HG03045 (cell line): ENCODE measurements at regions not wholly inside any gene's neighbourhood (a gene's known extent, or its start where the extent isn't known, plus 50 kb on each side); places are given as distances from the start of the nearest gene placed in this dataset.
A peak's percentile ranks its signal among the peaks of the same experiment; 100 is the strongest.
"Not testable (repeated sequence)": the region's sequence is repeated elsewhere in the genome, so short reads cannot be mapped to it uniquely, and the experiment has no call there.

Experiments used
- ATAC-seq: cut with Tn5 transposase; IDR thresholded peaks from one replicate; pipeline ENCODE4 v1.9.1; 2021; ENCODE audit warnings: mild to moderate bottlenecking, moderate library complexity; ENCODE audit not compliant: unreplicated experiment

DNA sequence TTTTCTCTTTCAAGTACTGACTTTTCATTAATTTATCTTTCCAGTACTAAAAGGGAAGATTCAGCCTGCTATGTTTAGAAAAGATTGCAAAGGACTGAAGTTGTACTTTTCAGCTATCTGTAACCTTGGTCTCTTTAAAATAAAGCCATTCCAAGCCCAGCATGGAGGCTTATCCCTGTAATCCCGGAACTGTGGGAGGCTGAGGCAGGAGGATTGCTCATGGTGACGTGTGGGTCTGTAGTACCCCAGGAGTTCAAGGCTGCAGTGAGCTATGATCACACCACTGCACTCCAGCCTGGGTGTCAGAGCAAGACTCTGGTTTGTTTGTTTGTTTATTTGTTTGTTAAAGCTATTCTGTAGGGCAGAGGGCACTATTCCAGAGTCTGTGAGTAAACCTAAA, 50.6 kb upstream of the TMEM170B start:
- ATAC-seq = no peak

DNA sequence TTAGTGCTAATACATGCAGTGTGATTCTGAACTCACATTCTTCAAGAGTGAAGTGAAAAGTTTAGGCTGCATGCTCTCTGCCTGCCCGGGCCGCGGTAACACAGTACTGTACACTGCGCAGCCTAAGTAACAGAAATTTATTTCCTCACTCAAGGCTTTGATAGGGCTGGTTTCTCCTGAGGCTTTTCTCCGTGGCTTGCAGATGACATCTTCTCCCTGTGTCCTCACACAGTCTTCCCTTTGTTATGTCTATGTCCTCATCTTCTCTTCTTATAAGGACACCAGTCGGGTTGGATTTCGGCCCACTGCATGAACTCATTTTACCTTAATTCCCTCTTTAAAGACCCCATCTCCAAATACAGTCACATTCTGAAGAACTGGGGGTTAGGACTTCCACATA, 51.1 kb upstream of the TMEM170B start:
- ATAC-seq = no peak

DNA sequence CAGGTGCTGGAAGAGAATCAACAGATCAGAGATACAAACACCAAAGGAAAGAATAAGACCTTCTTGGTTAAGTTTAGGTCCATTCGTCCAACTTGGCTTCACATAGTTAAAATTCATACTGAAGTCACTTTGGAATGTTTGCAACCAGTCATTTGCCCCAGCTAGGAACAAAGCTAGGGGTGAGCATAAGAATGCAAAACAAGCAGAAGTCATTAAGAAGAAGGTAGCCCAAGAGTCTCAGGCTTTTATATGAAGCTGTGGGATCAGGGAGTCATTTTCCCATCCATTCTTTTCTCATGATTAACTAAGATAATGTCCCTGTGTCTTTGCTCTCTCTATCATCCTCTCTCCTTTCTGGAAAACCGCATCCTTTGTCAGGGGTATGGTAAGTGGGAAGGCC, 51.5 kb upstream of the TMEM170B start:
- ATAC-seq = no peak

DNA sequence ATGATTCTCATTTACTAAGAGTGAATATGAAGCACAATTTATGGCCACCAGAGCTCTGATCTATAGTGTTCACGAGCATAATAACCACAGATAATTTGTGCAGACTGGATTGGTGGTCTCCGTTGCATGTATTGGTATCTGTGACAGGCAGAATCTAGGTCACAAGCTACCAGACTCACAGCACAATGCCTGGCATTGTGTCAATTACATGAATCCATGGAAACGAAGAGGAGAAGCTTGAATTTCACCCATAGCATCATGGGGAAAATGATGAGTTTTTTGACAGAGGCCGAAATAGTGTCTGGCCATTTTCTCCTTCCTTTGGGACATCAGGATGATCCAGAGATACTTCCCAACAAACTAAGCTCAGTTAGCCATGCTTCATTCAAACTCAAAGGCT, 52.3 kb upstream of the TMEM170B start:
- no peak for ATAC-seq

- ATAC-seq = no peak
These were observed 53.1 kb upstream of the TMEM170B start for GRCh38 chr6:11484441-11484840.

DNA sequence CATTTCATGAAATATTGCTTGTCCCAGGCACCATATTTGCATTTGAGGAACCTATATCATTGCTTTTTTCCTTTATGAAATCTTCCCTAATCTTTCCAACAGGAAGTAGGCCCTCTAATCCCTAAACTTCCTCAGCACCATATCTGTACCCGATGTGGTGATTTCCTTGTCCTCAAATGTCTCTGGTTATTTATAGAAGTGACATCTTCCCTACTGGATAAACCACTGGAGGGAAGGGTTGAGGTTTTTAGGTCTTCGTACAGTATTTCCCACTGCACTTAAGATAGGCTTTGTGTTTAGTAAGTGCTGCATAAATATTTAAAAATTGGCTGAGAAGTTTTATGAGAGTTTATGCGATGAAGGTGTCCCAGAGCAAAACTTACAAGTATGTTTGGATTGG, 54.9 kb upstream of the TMEM170B start:
- ATAC-seq = no peak

DNA sequence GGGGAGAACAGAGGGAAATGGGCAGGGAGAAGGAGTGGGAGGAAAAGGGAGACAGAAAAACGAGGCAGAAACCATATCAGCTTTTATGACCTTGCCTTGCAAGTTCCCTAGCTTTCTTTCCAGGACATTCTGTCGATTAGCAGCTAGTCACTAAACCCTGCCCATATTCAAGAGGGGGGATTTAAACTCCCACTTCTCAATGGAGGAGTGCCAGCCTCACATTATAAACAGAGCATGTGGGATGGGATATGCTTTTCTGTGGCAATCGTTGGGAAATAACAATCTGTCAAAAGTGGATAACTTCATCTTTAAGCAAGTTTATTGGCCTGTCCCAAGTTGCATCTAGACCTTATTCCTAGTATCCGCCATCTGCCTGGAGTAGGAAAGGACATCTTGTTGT, 57.0 kb upstream of the TMEM170B start:
- no peak for ATAC-seq

DNA sequence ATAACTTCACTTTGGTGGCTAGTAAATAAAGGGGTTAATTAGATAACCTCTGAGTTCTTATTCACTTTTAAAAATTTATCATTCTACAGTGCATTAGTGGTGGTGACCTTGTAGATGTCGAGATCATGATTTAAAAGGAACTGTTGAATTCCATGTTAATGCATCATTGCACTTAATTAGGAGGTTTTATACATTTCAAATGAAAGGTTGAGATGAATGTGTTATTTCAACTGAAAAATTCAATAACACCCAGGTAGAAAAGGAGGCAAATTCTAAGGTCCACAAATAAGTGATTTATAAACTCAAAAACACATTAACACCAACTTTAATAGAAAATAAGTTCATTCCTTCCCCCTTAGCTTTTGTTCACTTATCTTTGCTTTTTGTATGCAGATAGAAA, 58.3 kb upstream of the TMEM170B start:
- no peak for ATAC-seq

- no peak for ATAC-seq
These were observed 59.0 kb upstream of the TMEM170B start for GRCh38 chr6:11478586-11478985.

- ATAC-seq = no peak
These were observed 62.5 kb upstream of the TMEM170B start for GRCh38 chr6:11475016-11475415.

DNA sequence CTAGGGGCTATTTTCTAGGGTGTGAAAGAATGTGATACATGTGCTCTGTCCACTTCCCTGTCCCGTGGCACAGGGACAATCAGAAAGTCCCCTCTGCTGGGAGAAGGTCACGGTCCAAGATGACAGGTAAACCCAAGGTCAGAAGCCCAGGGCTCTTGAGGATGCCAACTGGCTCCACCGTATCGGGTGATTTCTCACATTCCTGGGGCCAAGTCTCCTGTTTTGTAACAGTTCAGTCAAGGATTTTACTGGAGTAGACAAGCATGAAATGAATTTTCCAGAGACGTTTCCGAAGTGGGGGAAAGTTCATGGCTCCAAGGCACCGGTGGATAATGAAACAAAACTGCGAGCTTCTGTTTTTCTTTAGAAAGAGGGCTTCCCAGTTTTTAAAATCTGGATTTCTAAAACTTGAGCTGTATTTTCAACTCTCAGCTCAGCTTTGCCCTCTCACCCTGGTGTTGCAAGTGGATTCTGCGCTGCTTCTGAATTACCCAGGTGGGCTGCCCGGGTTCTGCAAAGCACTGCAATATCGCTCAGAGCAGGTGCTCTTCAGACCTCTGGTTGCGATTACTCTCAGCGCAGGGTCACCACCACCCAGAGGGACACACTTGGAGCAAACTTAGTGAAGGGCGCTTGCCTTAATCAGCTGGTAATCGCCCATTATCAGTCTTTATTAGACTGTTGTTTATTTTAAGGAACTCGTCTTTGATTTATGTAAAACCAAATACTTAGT, 64.4 kb upstream of the TMEM170B start:
- no peak for ATAC-seq

DNA sequence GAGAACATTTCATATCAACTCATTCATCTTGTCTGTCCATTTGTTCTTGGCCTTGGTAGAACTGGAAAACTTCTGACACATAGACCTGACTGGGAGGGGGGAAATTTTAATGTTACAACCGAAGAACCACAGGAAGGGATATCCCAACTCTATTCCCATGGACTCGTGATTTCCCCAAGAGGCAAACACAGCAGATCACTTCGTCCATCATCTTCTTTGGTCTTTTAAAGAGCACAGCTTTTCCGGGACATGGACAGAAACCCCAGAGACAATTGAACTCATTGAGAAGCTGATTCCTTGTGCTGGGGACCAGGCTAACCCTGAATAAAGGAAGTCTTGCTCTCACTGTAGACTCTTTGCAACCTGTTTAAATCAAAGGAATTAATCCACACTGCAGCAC, 66.3 kb upstream of the TMEM170B start:
- ATAC-seq = no peak

- no peak for ATAC-seq
These were observed 67.9 kb upstream of the TMEM170B start for GRCh38 chr6:11469684-11470083.

- not testable (repeated sequence) for ATAC-seq
These were observed 69.3 kb upstream of the TMEM170B start for GRCh38 chr6:11468271-11468670.

DNA sequence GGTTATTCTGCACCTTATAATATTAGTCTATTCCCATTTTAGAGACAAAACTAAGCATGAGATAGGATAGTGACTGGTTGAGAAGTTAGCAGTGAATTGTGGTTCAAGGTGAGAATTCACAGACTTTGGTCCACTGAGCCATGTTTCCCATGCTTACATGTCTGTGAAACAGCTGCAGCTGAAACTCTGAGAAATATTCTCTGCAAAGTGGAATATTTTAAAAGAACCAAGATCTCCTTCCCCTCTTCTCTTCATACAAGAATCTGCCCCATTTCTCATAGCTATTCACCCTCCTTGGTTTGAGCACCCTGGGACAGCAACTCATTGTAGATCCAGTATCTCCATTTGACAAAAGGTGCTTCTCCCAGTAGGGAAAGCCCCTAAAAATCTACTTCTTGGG, 70.2 kb upstream of the TMEM170B start:
- no peak for ATAC-seq

DNA sequence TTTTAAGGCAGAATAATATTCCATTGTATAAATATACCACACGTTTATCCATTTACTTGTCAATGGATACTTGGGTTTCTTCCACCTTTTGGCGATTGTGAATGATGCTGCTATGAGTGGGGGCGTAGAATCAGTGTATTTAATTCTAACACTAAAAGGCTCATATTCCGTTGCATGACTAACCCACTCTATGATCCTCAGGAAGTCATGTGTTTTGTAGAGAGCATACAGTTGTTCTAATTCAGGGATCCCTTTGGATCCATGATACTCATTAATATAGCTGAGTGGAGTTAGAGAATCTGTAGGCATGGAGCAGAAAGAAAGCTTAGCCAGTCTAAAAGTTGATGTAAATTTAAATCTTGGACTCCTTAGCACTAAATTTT, 74.2 kb upstream of the TMEM170B start:
- ATAC-seq = no peak

DNA sequence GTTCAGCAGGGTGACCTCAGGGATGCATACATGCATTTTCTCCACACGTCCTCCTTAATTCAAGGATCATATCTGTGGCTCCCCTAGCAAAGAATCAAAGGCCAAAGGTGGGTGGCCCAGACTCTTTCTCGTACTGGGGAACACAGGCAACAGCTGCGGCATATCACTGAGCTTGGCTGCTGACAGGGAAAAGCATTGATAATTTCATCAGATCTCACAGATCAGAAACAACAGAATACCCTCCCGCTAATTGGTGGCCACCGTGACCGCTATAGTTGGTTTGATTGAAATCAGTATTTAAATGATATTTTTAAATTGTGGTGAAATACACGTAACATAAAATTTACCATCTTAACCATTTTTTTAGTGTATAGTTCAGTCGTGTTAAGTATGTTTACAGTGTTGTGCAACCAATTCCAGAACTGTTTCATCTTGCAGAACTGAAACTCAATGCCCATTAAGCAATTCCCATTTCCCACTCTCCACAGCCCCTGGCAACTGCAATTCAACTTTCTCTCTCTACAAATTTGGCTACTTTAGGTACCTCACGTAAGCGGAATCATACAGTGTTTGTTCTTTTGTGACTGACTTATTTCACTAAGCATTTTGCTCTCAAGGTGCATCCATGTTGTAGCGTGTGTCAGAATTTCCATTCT, 74.7 kb upstream of the TMEM170B start:
- ATAC-seq = no peak

GRCh38 chr6:11460837-11461661, 76.5 kb upstream of the TMEM170B start:
- peak; percentile 66 for ATAC-seq

GRCh38 chr6:11460001-11460668, 77.4 kb upstream of the TMEM170B start:
- ATAC-seq = peak; percentile 30

DNA sequence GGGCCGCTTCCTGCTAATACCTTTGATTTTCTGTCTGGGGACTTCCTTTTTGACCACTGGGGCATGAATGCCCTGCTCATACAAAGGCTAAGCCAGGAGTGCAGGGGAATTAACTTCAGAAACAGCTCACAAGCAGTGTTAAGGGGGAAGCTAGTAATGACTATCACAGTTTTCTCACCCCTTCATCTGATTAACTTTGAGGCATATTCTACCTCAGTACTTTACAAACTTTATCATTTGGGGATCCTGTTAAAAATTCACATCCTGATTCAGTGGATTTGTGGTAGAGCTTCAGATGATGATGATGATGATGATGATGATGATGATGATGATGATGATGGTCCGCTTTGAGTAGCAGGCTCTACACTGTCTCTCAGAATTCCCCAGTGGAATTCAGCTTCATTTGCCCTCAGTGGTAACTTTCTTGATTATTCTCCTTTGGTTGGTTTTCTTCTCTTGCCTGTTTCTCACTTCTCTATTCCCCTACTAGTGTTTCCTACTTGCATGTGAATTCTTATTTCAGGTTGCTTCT, 78.4 kb upstream of the TMEM170B start:
- ATAC-seq = peak; percentile 46

DNA sequence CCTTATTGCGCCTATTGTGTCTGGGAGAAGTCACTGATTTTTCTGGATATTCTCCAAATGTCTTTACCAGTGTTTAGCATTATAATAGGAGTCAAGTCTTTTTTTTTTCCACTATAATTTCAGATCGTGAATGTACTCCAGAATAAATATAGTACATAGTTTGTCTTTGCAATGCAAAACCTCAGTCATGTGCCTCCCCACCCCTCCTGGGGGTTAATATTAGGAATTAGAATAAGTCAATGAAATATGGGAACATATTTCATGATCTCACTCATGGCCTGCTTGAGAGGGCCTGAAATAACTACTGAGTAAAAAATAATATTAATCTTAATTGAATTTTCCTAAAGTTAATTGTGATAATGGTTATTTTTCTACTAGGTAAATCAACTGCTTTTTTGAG, 79.0 kb upstream of the TMEM170B start:
- ATAC-seq = no peak
